ENCODE measurements at regions not wholly inside any gene's neighbourhood (a gene's known extent, or its start where the extent isn't known, plus 50 kb on each side); places are given as distances from the start of the nearest gene placed in this dataset.

- TF ChIP-seq, protein P1, sequence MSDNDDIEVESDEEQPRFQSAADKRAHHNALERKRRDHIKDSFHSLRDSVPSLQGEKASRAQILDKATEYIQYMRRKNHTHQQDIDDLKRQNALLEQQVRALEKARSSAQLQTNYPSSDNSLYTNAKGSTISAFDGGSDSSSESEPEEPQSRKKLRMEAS (IDR thresholded peaks at IDR 0.05; ENCODE audit: low read depth, low read length): no peak
- TF ChIP-seq CTCF (IDR thresholded peaks at IDR 0.05; ENCODE audit: low read depth, low read length): no peak
Observed at GRCh38 chr2:137729305-137729704, 235.0 kb upstream of the HNMT start.
